ENCODE measurements at regions not wholly inside any gene's neighbourhood (a gene's known extent, or its start where the extent isn't known, plus 50 kb on each side); places are given as distances from the start of the nearest gene placed in this dataset.
"Not testable (repeated sequence)": the region's sequence is repeated elsewhere in the genome, so short reads cannot be mapped to it uniquely, and the experiment has no call there.

GRCh38 chr2:91568391-91569338 lies 2877.2 kb downstream of the RPIA start:
- DNase-seq (ENCODE audit: low read depth in 2 of 2), result not testable (repeated sequence)

DNA sequence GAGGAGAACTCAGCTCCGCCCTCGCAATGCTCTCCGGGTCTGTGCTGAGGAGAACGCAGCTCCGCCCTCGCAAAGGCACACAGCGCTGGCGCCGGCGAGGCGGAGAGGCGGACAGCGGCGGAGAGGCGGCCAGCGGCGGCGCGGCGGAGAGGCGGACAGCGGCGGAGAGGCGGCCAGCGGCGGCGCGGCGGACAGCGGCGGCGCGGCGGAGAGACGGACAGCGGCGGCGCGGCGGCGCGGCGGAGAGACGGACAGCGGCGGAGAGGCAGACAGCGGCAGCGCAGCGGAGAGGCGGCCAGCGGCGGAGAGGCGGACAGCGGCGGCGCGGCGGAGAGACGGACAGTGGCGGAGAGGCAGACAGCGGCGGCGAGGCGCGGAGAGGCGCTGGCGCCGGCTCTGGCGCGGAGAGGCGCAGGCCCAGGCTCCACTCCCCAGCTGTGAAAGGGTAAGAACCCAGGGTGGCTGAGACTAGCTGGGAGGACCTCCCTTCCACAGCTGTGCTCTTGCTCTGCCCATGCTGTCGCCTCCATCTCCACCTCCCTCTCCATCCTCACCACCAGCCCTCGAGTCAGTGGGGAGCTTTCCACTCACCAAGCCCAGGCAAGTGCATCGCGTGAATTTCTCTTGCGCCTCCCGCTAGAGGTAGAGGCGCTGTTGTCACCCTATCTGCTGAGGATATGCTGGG lies 2879.9 kb downstream of the RPIA start:
- peak in 1 of 2 donors; percentile 33 for DNase-seq (ENCODE audit: low read depth in 2 of 2)

DNA sequence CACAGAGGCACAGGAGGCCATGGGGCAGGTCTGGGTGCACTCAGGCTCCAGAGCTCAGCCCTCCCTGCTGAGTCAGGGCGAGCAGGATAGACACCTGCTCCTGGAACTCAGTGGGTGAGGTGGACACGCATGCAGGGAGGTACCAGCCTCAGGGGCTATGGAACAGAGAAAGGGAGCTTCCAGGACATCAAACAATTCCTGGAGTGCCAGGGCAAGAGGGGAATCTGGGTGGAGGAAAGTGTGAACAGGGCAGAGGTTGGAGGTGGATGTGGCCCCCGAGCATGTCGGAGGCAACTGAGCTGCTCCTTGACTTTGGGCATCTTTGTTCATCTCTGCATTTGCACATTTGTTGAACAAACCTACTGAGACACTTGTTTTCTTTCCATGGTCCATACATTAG lies 2881.5 kb downstream of the RPIA start:
- not testable (repeated sequence) for DNase-seq (ENCODE audit: low read depth in 2 of 2)

GRCh38 chr2:91573755-91574154 lies 2882.3 kb downstream of the RPIA start:
- DNase-seq (ENCODE audit: low read depth in 2 of 2), result not testable (repeated sequence)

DNA sequence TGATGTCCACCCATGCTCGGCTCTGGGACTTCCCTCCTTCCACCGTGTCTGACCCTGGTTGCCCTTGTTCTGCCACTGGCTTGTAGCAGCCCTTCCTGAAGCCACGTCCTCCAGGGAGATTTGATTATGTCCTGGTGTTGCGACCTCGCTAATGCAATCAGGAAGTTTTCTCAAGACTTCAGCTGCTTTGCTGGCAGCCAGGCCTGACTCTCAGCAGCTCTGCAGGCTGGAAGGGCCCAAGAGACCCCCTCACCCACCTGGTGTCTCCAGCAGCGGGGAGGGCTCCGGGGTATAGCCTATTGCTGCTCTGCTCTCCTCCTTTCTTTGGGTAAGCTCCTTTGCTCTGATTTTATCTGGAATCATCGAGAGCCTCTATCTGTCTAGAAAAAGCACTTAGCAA lies 2882.8 kb downstream of the RPIA start:
- not testable (repeated sequence) for DNase-seq (ENCODE audit: low read depth in 2 of 2)

GRCh38 chr2:91575701-91576100 lies 2884.2 kb downstream of the RPIA start:
- not testable (repeated sequence) for DNase-seq (ENCODE audit: low read depth in 2 of 2)

GRCh38 chr2:91577406-91577805 lies 2885.9 kb downstream of the RPIA start:
- not testable (repeated sequence) for DNase-seq (ENCODE audit: low read depth in 2 of 2)

GRCh38 chr2:91578678-91579077 lies 2887.2 kb downstream of the RPIA start:
- DNase-seq (ENCODE audit: low read depth in 2 of 2), result not testable (repeated sequence)

- DNase-seq (ENCODE audit: low read depth in 2 of 2), result not testable (repeated sequence)
Observed at GRCh38 chr2:91579555-91579954, 2888.1 kb downstream of the RPIA start.

DNA sequence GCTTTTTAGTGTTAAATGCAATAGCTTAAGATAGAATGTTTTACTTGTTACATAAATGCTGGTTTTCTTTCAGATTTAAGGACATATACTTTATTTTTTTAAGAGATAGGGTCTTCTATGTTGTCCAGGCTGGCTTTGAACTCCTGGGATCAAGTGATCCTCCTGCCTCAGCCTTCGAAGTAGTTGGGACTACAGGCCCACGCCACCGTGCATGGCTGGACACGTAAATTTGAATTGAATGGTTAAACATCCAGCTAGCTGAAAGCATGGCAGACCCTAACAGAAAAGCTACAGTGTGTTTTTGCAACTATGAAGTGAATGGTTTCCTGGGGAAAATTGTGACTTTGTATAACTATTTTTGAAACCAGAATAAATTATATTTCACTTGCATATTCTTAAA lies 2888.6 kb downstream of the RPIA start:
- DNase-seq (ENCODE audit: low read depth in 2 of 2), result not testable (repeated sequence)

- not testable (repeated sequence) for DNase-seq (ENCODE audit: low read depth in 2 of 2)
Observed at GRCh38 chr2:91587098-91587497, 2895.6 kb downstream of the RPIA start.

DNA sequence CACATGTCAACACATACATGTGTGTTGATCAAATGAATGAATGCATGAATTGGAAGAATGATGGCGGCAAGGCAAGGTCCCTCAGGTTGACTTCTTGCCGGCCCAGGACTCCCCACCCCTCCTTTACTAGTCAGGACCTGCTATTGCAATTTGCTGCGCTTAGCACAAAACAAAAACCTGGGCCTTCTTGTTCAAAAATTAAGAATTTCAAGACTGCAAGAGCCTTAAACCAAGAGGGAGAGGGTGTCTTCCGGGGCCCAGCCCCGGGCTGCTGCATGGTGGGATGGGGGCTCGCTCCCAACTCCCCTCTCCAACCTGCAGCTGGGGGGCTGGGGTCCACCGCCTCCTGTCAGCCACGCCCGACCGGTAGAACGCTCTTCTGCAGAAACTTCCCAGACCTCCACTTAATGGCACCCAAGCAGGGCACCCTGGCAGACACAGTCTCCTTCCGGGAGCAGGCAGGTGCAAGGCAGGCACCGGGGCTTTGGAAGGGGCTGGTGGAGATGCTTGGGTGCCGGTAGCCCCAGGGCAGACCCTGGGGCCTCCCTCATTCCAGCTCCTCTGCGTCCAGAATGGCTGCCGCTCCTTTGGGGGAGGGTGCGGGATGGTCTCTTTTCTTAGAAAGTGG lies 2896.5 kb downstream of the RPIA start:
- DNase-seq (ENCODE audit: low read depth in 2 of 2), result not testable (repeated sequence)

- not testable (repeated sequence) for DNase-seq (ENCODE audit: low read depth in 2 of 2)
Observed at GRCh38 chr2:91588782-91589223, 2897.3 kb downstream of the RPIA start.

DNA sequence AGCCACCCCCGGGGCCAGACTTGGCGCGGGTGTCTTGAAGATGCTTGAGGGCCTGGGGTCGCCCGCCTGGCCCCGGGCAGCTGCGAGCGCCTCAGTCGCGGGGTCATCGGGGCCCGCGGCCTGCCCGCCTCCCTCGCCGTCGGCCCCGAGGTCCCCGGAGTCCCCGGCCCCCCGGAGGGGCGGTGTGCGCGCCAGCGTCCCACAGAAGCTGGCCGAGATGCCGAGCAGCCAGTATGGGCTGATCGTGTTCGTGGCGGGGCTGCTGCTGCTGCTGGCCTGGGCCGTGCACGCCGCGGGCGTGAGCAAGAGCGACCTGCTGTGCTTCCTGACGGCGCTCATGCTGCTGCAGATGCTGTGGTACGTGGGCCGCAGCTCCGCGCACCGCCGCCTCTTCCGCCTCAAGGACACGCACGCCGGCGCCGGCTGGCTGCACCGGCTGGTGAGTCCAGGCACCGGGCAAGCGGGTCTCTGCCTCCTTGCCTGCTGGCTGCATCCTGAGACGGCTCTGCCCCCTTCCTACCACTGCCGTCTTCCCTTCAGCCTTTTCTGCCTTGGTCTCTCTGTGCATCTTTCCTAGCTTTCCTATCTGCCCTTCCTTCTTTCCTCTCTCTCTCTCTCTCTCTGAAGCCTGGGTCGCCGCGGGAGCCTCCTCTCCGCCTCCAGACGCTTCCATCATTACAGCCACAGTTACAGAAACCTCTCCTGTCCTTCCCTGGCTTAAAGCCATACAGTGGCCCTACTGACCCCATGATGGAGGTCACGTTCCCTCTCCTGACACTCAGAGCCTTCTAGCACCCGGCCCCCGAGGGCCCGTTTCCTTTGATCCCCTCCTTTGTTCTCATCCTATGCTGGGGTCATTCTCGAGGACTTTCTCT lies 2898.2 kb downstream of the RPIA start:
- DNase-seq (ENCODE audit: low read depth in 2 of 2), result not testable (repeated sequence)

DNA sequence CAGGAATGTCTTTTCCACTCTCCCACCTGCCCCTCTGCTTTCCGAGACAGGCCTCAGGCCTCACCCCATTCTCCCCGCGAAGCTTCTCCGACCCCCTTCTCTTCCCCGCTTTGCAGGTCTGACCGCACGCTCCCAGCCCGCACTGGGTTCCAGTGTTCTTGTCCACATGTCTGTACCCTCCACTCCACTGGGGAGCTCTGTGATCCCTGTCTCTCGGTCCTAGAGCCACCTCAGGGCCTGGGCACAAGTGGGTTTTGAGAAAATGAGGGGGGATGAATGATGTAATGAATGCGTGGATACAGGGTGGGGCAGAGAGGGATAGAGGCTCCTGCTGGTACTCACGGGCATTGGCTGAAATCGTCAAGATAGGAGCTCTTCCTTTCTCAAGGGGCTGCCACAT lies 2898.9 kb downstream of the RPIA start:
- DNase-seq (ENCODE audit: low read depth in 2 of 2), result not testable (repeated sequence)

GRCh38 chr2:91591066-91591465 lies 2899.6 kb downstream of the RPIA start:
- DNase-seq (ENCODE audit: low read depth in 2 of 2), result not testable (repeated sequence)

- not testable (repeated sequence) for DNase-seq (ENCODE audit: low read depth in 2 of 2)
Observed at GRCh38 chr2:91597436-91597835, 2906.0 kb downstream of the RPIA start.

DNA sequence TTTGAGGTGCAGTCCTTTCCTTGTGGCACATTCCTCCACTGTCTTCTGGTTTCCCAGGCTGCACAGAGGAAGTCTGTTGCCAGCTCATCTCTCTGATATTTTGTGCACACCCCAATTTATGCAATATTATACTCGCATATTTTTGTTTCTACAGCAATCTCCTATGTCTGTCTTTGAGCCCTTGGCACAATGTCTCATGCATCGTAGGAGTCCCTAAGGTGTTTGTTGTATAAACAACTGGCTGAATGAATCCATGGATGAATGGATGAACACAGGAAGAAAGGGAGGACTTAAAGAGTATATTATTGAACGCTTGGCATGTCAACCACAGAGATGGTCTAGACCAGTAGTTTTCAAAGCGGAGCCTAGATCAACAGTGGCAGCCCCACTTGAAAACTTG lies 2907.0 kb downstream of the RPIA start:
- peak in 1 of 2 donors; percentile 21 for DNase-seq (ENCODE audit: low read depth in 2 of 2)

- DNase-seq (ENCODE audit: low read depth in 2 of 2), result peak in 1 of 2 donors; percentile 9
Observed at GRCh38 chr2:91599000-91599399, 2907.5 kb downstream of the RPIA start.

DNA sequence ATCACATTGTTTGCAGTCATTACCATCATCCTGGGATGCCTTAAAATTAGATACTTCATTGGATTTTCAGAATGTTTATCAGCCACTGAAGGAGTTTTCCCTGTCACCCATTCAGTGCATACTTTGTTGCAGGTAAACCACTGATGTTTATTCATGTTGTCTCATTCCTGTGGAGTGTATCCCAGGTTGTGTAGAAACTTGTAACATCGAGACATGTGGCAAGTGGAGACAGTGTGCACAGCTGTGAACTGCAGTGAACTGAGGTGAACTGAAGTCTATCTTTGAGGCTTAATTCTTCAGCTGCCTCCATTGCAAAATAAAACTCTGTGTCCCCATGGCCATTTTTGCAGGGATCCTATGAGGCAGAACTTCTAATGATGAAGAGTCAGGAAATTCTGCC lies 2911.4 kb downstream of the RPIA start:
- DNase-seq (ENCODE audit: low read depth in 2 of 2), result not testable (repeated sequence)

GRCh38 chr2:91603996-91604395 lies 2912.5 kb downstream of the RPIA start:
- DNase-seq (ENCODE audit: low read depth in 2 of 2), result not testable (repeated sequence)
